Panc1 (cell line): ENCODE measurements at regions not wholly inside any gene's neighbourhood (a gene's known extent, or its start where the extent isn't known, plus 50 kb on each side); places are given as distances from the start of the nearest gene placed in this dataset.

Experiments used
- ATAC-seq: fragments of 200-7000 bp; cut with Tn5 transposase; 2 replicates; pipeline ENCODE4 v1.9.1; 2020; ENCODE audit warnings: mild to moderate bottlenecking, moderate library complexity
- BruUV-seq: library from RNA; stranded (reverse); fragments of 400-500 nt; replicated peaks from 2 replicates; lab custom pipeline; 2021; lab: Mats Ljungman, UMichigan
- CTCF ChIA-PET: fragments of 300-600 bp; sonication (Branson Sonifier 250); formaldehyde crosslinking; loops from one replicate; lab custom pipeline; 2022; ENCODE audit warnings: antibody characterized with exemption; lab: Charles Lee
- POLR2A ChIA-PET: fragments of 300-600 bp; sonication (Branson Sonifier 250); formaldehyde crosslinking; loops from one replicate; lab custom pipeline; 2022; ENCODE audit warnings: antibody characterized with exemption; lab: Charles Lee
- DNase-seq: peaks from one replicate; pipeline ENCODE4 v3.0.0-alpha.2; 2010; ENCODE audit warnings: low read depth, low spot score
- H3K27ac ChIP-seq: 2 replicates; pipeline ENCODE4 v1.5.1; 2011; ENCODE audit warnings: mild to moderate bottlenecking, low read length, inconsistent platforms
- H3K27me3 ChIP-seq: fragments of 200-500 bp; sonication (Bioruptor generic); 2 replicates; pipeline ENCODE4 v1.6.0; 2014; ENCODE audit warnings: low read length, inconsistent platforms; ENCODE audit not compliant: control insufficient read depth, insufficient read depth
- H3K36me3 ChIP-seq: fragments of 200-500 bp; sonication (Bioruptor generic); 2 replicates; pipeline ENCODE4 v1.5.1; 2014; ENCODE audit warnings: inconsistent platforms, mild to moderate bottlenecking, low read length, moderate library complexity; ENCODE audit not compliant: control insufficient read depth, insufficient read depth
- H3K4me1 ChIP-seq: 2 replicates; pipeline ENCODE4 v1.5.1; 2011; ENCODE audit warnings: inconsistent platforms, mild to moderate bottlenecking, low read length, moderate library complexity; ENCODE audit not compliant: control insufficient read depth, insufficient read depth
- H3K4me3 ChIP-seq, 2 experiments: 2 replicates each; pipeline ENCODE4 v1.5.1; 2011 to 2012; ENCODE audit warnings: low read depth in 2 of 2, low read length in 2 of 2, mild to moderate bottlenecking in 2 of 2, inconsistent platforms in 1 of 2, moderate library complexity in 1 of 2
- H3K9me3 ChIP-seq: fragments of 200-500 bp; sonication (Bioruptor generic); 2 replicates; pipeline ENCODE4 v1.5.1; 2014; ENCODE audit warnings: low read depth, mild to moderate bottlenecking, inconsistent platforms, low read length, moderate library complexity; ENCODE audit not compliant: control insufficient read depth, insufficient read depth
- POLR2AphosphoS5 ChIP-seq: IDR thresholded peaks from 2 replicates; pipeline ENCODE4 v1.6.1; 2012; ENCODE audit warnings: mild to moderate bottlenecking, low read depth, low read length, moderate library complexity
- SIN3A ChIP-seq: IDR thresholded peaks from 2 replicates; pipeline ENCODE4 v1.6.1; 2012; ENCODE audit warnings: low read depth, mild to moderate bottlenecking, low read length, moderate library complexity, borderline replicate concordance; ENCODE audit not compliant: insufficient read depth
- TCF7L2 ChIP-seq: IDR thresholded peaks from 2 replicates; pipeline ENCODE4 v1.6.1; 2011; ENCODE audit warnings: mild to moderate bottlenecking, low read depth, low read length, inconsistent platforms
- in situ Hi-C: cut with HindIII; loops from 2 replicates; pipeline ENCODE4 v1.10.0; 2016; ENCODE audit warnings: low sequenced_read_pairs, low pct_unique_long_range_greater_than_20kb
- intact Hi-C: fragments of 100-400 bp; cut with micrococcal nuclease; formaldehyde crosslinking; loops from one replicate; pipeline ENCODE4 v1.10.0; 2022; ENCODE audit not compliant: unreplicated experiment
- TF ChIP-seq, protein P1 (sequence below): fragments of 450-650 bp; IDR thresholded peaks from 2 replicates; pipeline ENCODE4 v1.5.1; 2017; ENCODE audit warnings: mild to moderate bottlenecking
- TF ChIP-seq, protein P2 (sequence below), 2 experiments: IDR thresholded peaks; 2 replicates each; pipeline ENCODE4 v1.6.1; 2011 to 2012; ENCODE audit warnings: low read depth in 2 of 2, control low read depth in 1 of 2, low read length in 1 of 2, mild to moderate bottlenecking in 1 of 2, moderate library complexity in 1 of 2; ENCODE audit not compliant: insufficient read depth in 1 of 2

DNA sequence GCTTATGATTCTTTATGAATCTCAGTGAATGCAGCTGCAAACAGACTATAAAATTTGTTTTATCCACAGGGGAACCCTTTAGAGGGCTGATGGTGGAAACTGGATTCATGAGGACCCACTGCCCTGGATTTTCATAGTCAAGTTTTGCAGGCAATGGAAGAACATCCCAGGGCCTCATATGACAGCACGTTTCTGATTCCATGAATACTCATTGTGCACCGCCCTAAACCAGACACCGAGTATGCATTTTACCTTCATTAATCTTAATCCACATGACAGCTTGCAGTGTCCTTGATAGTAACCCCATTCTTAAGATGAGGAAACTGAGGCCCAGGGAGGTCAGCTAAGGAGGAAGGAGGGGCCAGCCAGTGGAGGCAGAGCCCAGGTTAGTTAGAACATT, 270.4 kb downstream of the PREX1 start:
- ChIA-PET CTCF (interaction anchor here (1.4 kb wide), 1 partner anchor 63 kb away, joined by 4 read pairs; no protein-coding TSS in a partner anchor), POLR2A (no interaction called here)
- TF ChIP-seq, protein P1, sequence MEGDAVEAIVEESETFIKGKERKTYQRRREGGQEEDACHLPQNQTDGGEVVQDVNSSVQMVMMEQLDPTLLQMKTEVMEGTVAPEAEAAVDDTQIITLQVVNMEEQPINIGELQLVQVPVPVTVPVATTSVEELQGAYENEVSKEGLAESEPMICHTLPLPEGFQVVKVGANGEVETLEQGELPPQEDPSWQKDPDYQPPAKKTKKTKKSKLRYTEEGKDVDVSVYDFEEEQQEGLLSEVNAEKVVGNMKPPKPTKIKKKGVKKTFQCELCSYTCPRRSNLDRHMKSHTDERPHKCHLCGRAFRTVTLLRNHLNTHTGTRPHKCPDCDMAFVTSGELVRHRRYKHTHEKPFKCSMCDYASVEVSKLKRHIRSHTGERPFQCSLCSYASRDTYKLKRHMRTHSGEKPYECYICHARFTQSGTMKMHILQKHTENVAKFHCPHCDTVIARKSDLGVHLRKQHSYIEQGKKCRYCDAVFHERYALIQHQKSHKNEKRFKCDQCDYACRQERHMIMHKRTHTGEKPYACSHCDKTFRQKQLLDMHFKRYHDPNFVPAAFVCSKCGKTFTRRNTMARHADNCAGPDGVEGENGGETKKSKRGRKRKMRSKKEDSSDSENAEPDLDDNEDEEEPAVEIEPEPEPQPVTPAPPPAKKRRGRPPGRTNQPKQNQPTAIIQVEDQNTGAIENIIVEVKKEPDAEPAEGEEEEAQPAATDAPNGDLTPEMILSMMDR: no peak
- TF ChIP-seq TCF7L2: no peak
- TF ChIP-seq, protein P2, sequence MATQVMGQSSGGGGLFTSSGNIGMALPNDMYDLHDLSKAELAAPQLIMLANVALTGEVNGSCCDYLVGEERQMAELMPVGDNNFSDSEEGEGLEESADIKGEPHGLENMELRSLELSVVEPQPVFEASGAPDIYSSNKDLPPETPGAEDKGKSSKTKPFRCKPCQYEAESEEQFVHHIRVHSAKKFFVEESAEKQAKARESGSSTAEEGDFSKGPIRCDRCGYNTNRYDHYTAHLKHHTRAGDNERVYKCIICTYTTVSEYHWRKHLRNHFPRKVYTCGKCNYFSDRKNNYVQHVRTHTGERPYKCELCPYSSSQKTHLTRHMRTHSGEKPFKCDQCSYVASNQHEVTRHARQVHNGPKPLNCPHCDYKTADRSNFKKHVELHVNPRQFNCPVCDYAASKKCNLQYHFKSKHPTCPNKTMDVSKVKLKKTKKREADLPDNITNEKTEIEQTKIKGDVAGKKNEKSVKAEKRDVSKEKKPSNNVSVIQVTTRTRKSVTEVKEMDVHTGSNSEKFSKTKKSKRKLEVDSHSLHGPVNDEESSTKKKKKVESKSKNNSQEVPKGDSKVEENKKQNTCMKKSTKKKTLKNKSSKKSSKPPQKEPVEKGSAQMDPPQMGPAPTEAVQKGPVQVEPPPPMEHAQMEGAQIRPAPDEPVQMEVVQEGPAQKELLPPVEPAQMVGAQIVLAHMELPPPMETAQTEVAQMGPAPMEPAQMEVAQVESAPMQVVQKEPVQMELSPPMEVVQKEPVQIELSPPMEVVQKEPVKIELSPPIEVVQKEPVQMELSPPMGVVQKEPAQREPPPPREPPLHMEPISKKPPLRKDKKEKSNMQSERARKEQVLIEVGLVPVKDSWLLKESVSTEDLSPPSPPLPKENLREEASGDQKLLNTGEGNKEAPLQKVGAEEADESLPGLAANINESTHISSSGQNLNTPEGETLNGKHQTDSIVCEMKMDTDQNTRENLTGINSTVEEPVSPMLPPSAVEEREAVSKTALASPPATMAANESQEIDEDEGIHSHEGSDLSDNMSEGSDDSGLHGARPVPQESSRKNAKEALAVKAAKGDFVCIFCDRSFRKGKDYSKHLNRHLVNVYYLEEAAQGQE (IDR thresholded peaks at IDR 0.05; ENCODE audit: insufficient read depth in 1 of 2, low read depth in 2 of 2, low read length in 1 of 2): no peak
- TF ChIP-seq POLR2AphosphoS5: no peak
- TF ChIP-seq SIN3A: no peak
- Histone ChIP-seq H3K9me3 (no peaks in the 10 kb centered on the region), H3K27me3 (peaks cover 3% of the 10 kb centered on the region; the same call in 1 of the 2 replicates), H3K4me3 (no peak overlapping the region), H3K4me1 (no peaks in the 10 kb centered on the region), H3K27ac (no peak overlapping the region), H3K36me3 (no peaks in the 10 kb centered on the region)
- in situ Hi-C loops (no loop called here), intact Hi-C loops (no loop called here)
- DNase-seq: no peak
- no peak for ATAC-seq
- no TSS peak for BruUV-seq

DNA sequence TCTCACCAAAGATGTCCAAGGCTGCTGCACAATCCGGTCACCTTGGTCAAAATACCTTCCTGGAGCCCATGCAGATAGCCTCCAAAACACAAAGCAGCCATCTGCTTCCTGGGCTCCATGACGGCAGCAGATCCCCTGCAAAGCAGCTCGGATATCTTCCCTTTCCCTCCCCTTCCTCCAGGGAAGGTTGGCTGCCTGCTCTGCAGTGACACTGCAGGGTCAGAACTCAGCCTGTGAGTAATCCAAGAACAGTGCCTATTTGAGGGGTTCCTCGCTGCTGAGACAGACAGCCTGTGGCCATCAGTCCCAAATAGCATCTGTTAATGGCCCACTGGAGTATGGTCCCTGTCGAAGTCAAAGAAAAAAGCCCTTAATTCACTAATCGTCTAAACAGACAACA, 270.8 kb downstream of the PREX1 start:
- ChIA-PET CTCF (no interaction called here), POLR2A (no interaction called here)
- H3K4me3 ChIP-seq: no peak overlapping the region
- H3K27ac ChIP-seq: no peak overlapping the region
- H3K27me3 ChIP-seq: peaks cover 3% of the 10 kb centered on the region; the same call in 1 of the 2 replicates
- no peaks in the 10 kb centered on the region for H3K4me1 ChIP-seq
- BruUV-seq: no TSS peak
- ATAC-seq (no peak), DNase-seq (no peak)
- H3K9me3 ChIP-seq: no peaks in the 10 kb centered on the region
- H3K36me3 ChIP-seq: no peaks in the 10 kb centered on the region
- intact Hi-C loops (no loop called here), in situ Hi-C loops (no loop called here)
- TF ChIP-seq, protein P1: no peak
- TF ChIP-seq, protein P2 (IDR thresholded peaks at IDR 0.05; ENCODE audit: insufficient read depth in 1 of 2, low read depth in 2 of 2, low read length in 1 of 2): no peak
- TF ChIP-seq SIN3A (no peak), TCF7L2 (no peak), POLR2AphosphoS5 (no peak)
